ENCODE measurements at regions not wholly inside any gene's neighbourhood (a gene's known extent, or its start where the extent isn't known, plus 50 kb on each side); places are given as distances from the start of the nearest gene placed in this dataset.

GRCh38 chr14:84532016-84532415 lies 997.9 kb upstream of the FLRT2 start:
- TF ChIP-seq POLR2A (IDR thresholded peaks at IDR 0.05) (no peak), CTCF (IDR thresholded peaks at IDR 0.05) (no peak)
- no peak overlapping the region for H3K27ac ChIP-seq
- intact Hi-C loops (cut with DNase I), result no loop called here
- peaks cover 0 to 10% (median 0%) of the 10 kb centered on the region in 3 donors for H3K9me3 ChIP-seq (replicated peaks in 1 of 3)
- DNase-seq, result no peak
- no peaks in the 10 kb centered on the region for H3K36me3 ChIP-seq (replicated peaks in 1 of 2)
- H3K4me3 ChIP-seq, result no peak overlapping the region
- H3K4me1 ChIP-seq (replicated peaks in 1 of 2), result peaks cover 0 to 9% of the 10 kb centered on the region in 2 donors
- H3K27me3 ChIP-seq, result no peaks in the 10 kb centered on the region
- 39 to 54% (median 45%) methylated on average over 2 of the region's 2 CpGs for WGBS, 4 donors

GRCh38 chr14:84533181-84533725 lies 996.7 kb upstream of the FLRT2 start:
- H3K27ac ChIP-seq, result no peak overlapping the region
- intact Hi-C loops (cut with DNase I), result no loop called here
- WGBS, 4 donors, result 95 to 99% (median 96%) methylated on average over 3 of the region's 3 CpGs
- H3K36me3 ChIP-seq (replicated peaks in 1 of 2), result no peaks in the 10 kb centered on the region
- no peak overlapping the region for H3K4me3 ChIP-seq
- TF ChIP-seq CTCF (IDR thresholded peaks at IDR 0.05), result no peak
- peaks cover 0 to 10% (median 0%) of the 10 kb centered on the region in 3 donors for H3K9me3 ChIP-seq (replicated peaks in 1 of 3)
- DNase-seq, result no peak
- H3K4me1 ChIP-seq (replicated peaks in 1 of 2), result peaks cover 0 to 9% of the 10 kb centered on the region in 2 donors
- H3K27me3 ChIP-seq, result no peaks in the 10 kb centered on the region

GRCh38 chr14:84533791-84534190 lies 996.2 kb upstream of the FLRT2 start:
- Histone ChIP-seq H3K4me3 (no peak overlapping the region), H3K36me3 (replicated peaks in 1 of 2) (no peaks in the 10 kb centered on the region), H3K27me3 (no peaks in the 10 kb centered on the region), H3K4me1 (replicated peaks in 1 of 2) (peaks cover 0 to 9% of the 10 kb centered on the region in 2 donors), H3K27ac (no peak overlapping the region), H3K9me3 (replicated peaks in 1 of 3) (peaks cover 0 to 10% (median 0%) of the 10 kb centered on the region in 3 donors)
- TF ChIP-seq CTCF (IDR thresholded peaks at IDR 0.05), result no peak
- TF ChIP-seq POLR2A (IDR thresholded peaks at IDR 0.05), result no peak
- 94 to 96% (median 94%) methylated on average over 4 of the region's 4 CpGs for WGBS, 4 donors
- DNase-seq, result no peak
- intact Hi-C loops (cut with DNase I), result no loop called here

- H3K9me3 ChIP-seq (replicated peaks in 1 of 3), result peaks cover 0 to 10% (median 0%) of the 10 kb centered on the region in 3 donors
- H3K4me1 ChIP-seq (replicated peaks in 1 of 2), result peaks cover 0 to 9% of the 10 kb centered on the region in 2 donors
- no peak overlapping the region for H3K4me3 ChIP-seq
- H3K27me3 ChIP-seq, result no peaks in the 10 kb centered on the region
- no peak for DNase-seq
- intact Hi-C loops (cut with DNase I), result no loop called here
- TF ChIP-seq CTCF (IDR thresholded peaks at IDR 0.05) (no peak), POLR2A (IDR thresholded peaks at IDR 0.05) (no peak)
- no peak overlapping the region for H3K27ac ChIP-seq
- no peaks in the 10 kb centered on the region for H3K36me3 ChIP-seq (replicated peaks in 1 of 2)
Observed at GRCh38 chr14:84535484-84535883, 994.5 kb upstream of the FLRT2 start.
